HepG2 (cell line): ENCODE measurements at regions not wholly inside any gene's neighbourhood (a gene's known extent, or its start where the extent isn't known, plus 50 kb on each side); places are given as distances from the start of the nearest gene placed in this dataset.

Experiments
- ESRRA ChIP-seq: sonication (generic); formaldehyde crosslinking; IDR thresholded peaks from 2 replicates; pipeline ENCODE4 v1.5.1; 2020; ENCODE audit warnings: mild to moderate bottlenecking, low read depth, missing genetic modification reagents
- FOXO1 ChIP-seq: sonication (generic); formaldehyde crosslinking; IDR thresholded peaks from 2 replicates; pipeline ENCODE4 v1.4.0; 2020; ENCODE audit warnings: missing genetic modification reagents
- GABPB1 ChIP-seq: IDR thresholded peaks from 2 replicates; pipeline ENCODE4 v1.6.1; 2016; ENCODE audit warnings: mild to moderate bottlenecking, missing genetic modification reagents, moderate library complexity, missing compliant biosample characterization
- HOXA3 ChIP-seq: sonication (generic); formaldehyde crosslinking; IDR thresholded peaks from 2 replicates; pipeline ENCODE4 v1.5.0; 2020; ENCODE audit warnings: missing genetic modification reagents
- MIER3 ChIP-seq: IDR thresholded peaks from 2 replicates; pipeline ENCODE4 v1.6.1; 2016; ENCODE audit warnings: missing compliant biosample characterization, borderline replicate concordance
- SCMH1 ChIP-seq: sonication (generic); formaldehyde crosslinking; IDR thresholded peaks from 2 replicates; pipeline ENCODE4 v1.9.0; 2021; ENCODE audit warnings: missing genetic modification reagents, mild to moderate bottlenecking, borderline replicate concordance
- SIX1 ChIP-seq: sonication (generic); formaldehyde crosslinking; IDR thresholded peaks from 2 replicates; pipeline ENCODE4 v1.4.0; 2020; ENCODE audit warnings: missing genetic modification reagents, borderline replicate concordance
- TBX2 ChIP-seq: sonication (generic); formaldehyde crosslinking; IDR thresholded peaks from 2 replicates; pipeline ENCODE4 v1.5.0; 2020; ENCODE audit warnings: missing genetic modification reagents, mild to moderate bottlenecking, borderline replicate concordance
- XRCC5 ChIP-seq: fragments of 200-400 bp; formaldehyde crosslinking; optimal IDR thresholded peaks from 2 replicates; pipeline ENCODE3; 2017; ENCODE audit warnings: mild to moderate bottlenecking, low read length
- ZNF18 ChIP-seq: sonication (generic); formaldehyde crosslinking; IDR thresholded peaks from 2 replicates; pipeline ENCODE4 v1.8.0; 2022; ENCODE audit warnings: mild to moderate bottlenecking, missing genetic modification reagents; ENCODE audit not compliant: insufficient replicate concordance
- ZNF382 ChIP-seq: sonication (generic); formaldehyde crosslinking; IDR thresholded peaks from 2 replicates; pipeline ENCODE4 v1.5.0; 2020; ENCODE audit warnings: missing genetic modification reagents, mild to moderate bottlenecking, borderline replicate concordance
- ZNF547 ChIP-seq: sonication (generic); formaldehyde crosslinking; IDR thresholded peaks from 2 replicates; pipeline ENCODE4 v1.5.1; 2020; ENCODE audit warnings: mild to moderate bottlenecking, missing genetic modification reagents
- ZSCAN21 ChIP-seq: sonication (generic); formaldehyde crosslinking; IDR thresholded peaks from 2 replicates; pipeline ENCODE4 v1.8.0; 2022; ENCODE audit warnings: mild to moderate bottlenecking, missing genetic modification reagents, moderate library complexity, borderline replicate concordance
- TF ChIP-seq, protein P1 (sequence below): sonication (generic); formaldehyde crosslinking; IDR thresholded peaks from 2 replicates; pipeline ENCODE4 v1.8.0; 2022; ENCODE audit warnings: missing genetic modification reagents, mild to moderate bottlenecking, moderate library complexity, borderline replicate concordance
- TF ChIP-seq, protein P2 (sequence below): IDR thresholded peaks from 2 replicates; pipeline ENCODE4 v1.6.1; 2016; ENCODE audit warnings: mild to moderate bottlenecking

GRCh38 chr6:168196385-168196860 lies 117.4 kb upstream of the FRMD1 start (continued):
- TF ChIP-seq SIX1 (CRISPR knock-in tag) (no peak), ZSCAN21 (CRISPR knock-in tag) (no peak), ESRRA (CRISPR knock-in tag) (no peak), MIER3 (no peak), XRCC5 (no peak), ZNF547 (CRISPR knock-in tag) (no peak), ZNF382 (CRISPR knock-in tag) (no peak), ZNF18 (CRISPR knock-in tag) (no peak), TBX2 (CRISPR knock-in tag) (peak; percentile 56; the same call in 1 of the 2 replicates), FOXO1 (CRISPR knock-in tag) (peak; percentile 24; the same call in 1 of the 2 replicates), GABPB1 (no peak), HOXA3 (CRISPR knock-in tag) (no peak; the same call in 1 of the 2 replicates), SCMH1 (no peak)
- TF ChIP-seq, protein P1, sequence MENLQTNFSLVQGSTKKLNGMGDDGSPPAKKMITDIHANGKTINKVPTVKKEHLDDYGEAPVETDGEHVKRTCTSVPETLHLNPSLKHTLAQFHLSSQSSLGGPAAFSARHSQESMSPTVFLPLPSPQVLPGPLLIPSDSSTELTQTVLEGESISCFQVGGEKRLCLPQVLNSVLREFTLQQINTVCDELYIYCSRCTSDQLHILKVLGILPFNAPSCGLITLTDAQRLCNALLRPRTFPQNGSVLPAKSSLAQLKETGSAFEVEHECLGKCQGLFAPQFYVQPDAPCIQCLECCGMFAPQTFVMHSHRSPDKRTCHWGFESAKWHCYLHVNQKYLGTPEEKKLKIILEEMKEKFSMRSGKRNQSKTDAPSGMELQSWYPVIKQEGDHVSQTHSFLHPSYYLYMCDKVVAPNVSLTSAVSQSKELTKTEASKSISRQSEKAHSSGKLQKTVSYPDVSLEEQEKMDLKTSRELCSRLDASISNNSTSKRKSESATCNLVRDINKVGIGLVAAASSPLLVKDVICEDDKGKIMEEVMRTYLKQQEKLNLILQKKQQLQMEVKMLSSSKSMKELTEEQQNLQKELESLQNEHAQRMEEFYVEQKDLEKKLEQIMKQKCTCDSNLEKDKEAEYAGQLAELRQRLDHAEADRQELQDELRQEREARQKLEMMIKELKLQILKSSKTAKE (CRISPR knock-in tag) = no peak
- TF ChIP-seq, protein P2, sequence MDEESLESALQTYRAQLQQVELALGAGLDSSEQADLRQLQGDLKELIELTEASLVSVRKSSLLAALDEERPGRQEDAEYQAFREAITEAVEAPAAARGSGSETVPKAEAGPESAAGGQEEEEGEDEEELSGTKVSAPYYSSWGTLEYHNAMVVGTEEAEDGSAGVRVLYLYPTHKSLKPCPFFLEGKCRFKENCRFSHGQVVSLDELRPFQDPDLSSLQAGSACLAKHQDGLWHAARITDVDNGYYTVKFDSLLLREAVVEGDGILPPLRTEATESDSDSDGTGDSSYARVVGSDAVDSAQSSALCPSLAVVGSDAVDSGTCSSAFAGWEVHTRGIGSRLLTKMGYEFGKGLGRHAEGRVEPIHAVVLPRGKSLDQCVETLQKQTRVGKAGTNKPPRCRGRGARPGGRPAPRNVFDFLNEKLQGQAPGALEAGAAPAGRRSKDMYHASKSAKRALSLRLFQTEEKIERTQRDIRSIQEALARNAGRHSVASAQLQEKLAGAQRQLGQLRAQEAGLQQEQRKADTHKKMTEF (CRISPR knock-in tag) = peak; percentile 52; the same call in 1 of the 2 replicates
